ENCODE measurements at regions not wholly inside any gene's neighbourhood (a gene's known extent, or its start where the extent isn't known, plus 50 kb on each side); places are given as distances from the start of the nearest gene placed in this dataset.

DNA sequence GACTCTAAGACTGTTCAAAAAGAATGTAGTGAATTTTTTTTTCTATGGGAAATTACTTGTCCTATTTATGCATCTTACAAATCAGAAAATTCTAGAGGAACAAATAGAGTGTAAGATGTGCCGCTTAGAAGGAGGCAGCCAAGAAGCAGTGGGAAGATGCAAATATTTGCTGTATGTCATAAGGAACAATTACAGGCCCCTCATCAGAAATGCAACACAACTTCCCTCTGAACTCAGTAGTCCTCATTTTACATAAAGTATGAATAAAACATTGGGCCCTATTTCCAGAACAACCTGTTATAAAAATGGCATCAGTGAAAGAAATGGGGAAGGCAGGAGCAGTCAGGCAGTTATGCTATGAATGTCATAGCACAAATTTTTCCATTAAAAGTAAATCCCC is 50.7 kb upstream of the SCG2 start:
- TF ChIP-seq, protein P1, sequence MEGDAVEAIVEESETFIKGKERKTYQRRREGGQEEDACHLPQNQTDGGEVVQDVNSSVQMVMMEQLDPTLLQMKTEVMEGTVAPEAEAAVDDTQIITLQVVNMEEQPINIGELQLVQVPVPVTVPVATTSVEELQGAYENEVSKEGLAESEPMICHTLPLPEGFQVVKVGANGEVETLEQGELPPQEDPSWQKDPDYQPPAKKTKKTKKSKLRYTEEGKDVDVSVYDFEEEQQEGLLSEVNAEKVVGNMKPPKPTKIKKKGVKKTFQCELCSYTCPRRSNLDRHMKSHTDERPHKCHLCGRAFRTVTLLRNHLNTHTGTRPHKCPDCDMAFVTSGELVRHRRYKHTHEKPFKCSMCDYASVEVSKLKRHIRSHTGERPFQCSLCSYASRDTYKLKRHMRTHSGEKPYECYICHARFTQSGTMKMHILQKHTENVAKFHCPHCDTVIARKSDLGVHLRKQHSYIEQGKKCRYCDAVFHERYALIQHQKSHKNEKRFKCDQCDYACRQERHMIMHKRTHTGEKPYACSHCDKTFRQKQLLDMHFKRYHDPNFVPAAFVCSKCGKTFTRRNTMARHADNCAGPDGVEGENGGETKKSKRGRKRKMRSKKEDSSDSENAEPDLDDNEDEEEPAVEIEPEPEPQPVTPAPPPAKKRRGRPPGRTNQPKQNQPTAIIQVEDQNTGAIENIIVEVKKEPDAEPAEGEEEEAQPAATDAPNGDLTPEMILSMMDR (optimal IDR thresholded peaks at IDR 0.05 in 1 of 3, IDR thresholded peaks at IDR 0.05 in 1 of 3, conservative IDR thresholded peaks at IDR 0.05 in 1 of 3; ENCODE audit: extremely low read depth in 1 of 3, insufficient read depth in 2 of 3, low read length in 3 of 3), result no peak
- no peak for TF ChIP-seq EZH2 (IDR thresholded peaks at IDR 0.05; ENCODE audit: low read length)

Measured in keratinocyte (primary cell).